ENCODE measurements at regions not wholly inside any gene's neighbourhood (a gene's known extent, or its start where the extent isn't known, plus 50 kb on each side); places are given as distances from the start of the nearest gene placed in this dataset.

- Histone ChIP-seq H3K4me1 (ENCODE audit: insufficient read depth, low read length, poor library complexity, severe bottlenecking) (no peaks in the 10 kb centered on the region), H3K36me3 (ENCODE audit: insufficient read depth, low read length) (no peaks in the 10 kb centered on the region), H3K4me3 (ENCODE audit: low read depth, low read length, poor library complexity, severe bottlenecking) (no peak overlapping the region), H3K4me2 (ENCODE audit: low read length) (no peak overlapping the region), H3K27ac (ENCODE audit: low read depth, low read length, poor library complexity, severe bottlenecking) (no peak overlapping the region), H3K79me2 (ENCODE audit: insufficient read depth, low read depth, low read length) (no peaks in the 10 kb centered on the region), H3K9me3 (ENCODE audit: low read length) (no peaks in the 10 kb centered on the region), H3K9me2 (ENCODE audit: insufficient read depth, low read length) (no peaks in the 10 kb centered on the region), H2AFZ (ENCODE audit: low read length) (no peak overlapping the region), H4K20me1 (ENCODE audit: insufficient read depth, low read length) (no peaks in the 10 kb centered on the region)
- DNase-seq (ENCODE audit: low spot score): no peak
- ChIA-PET CTCF (ENCODE audit: unreplicated experiment) (no interaction called here), POLR2A (no interaction called here)
- intact Hi-C loops (cut with micrococcal nuclease; ENCODE audit: unreplicated experiment): no loop called here
- TF ChIP-seq EZH2phosphoT487 (IDR thresholded peaks at IDR 0.05; ENCODE audit: borderline replicate concordance, low read depth, low read length): no peak
- no peak for TF ChIP-seq CTCF (conservative IDR thresholded peaks at IDR 0.05; ENCODE audit: low read length)
- no TSS peak for BruUV-seq (replicated peaks)
Measured at GRCh38 chr18:38718365-38718901, 1152.8 kb upstream of the CELF4 start.

GRCh38 chr18:38709122-38709521 is 1143.5 kb upstream of the CELF4 start:
- H2AFZ ChIP-seq (ENCODE audit: low read length): no peak overlapping the region
- no peak overlapping the region for H3K4me2 ChIP-seq (ENCODE audit: low read length)
- ChIA-PET POLR2A (no interaction called here), CTCF (ENCODE audit: unreplicated experiment) (no interaction called here)
- H3K79me2 ChIP-seq (ENCODE audit: insufficient read depth, low read depth, low read length): no peaks in the 10 kb centered on the region
- no TSS peak for BruUV-seq (replicated peaks)
- no peaks in the 10 kb centered on the region for H3K36me3 ChIP-seq (ENCODE audit: insufficient read depth, low read length)
- no peak overlapping the region for H3K27ac ChIP-seq (ENCODE audit: low read depth, low read length, poor library complexity, severe bottlenecking)
- intact Hi-C loops (cut with micrococcal nuclease; ENCODE audit: unreplicated experiment): no loop called here
- H3K9me3 ChIP-seq (ENCODE audit: low read length): no peaks in the 10 kb centered on the region
- H3K4me3 ChIP-seq (ENCODE audit: low read depth, low read length, poor library complexity, severe bottlenecking): no peak overlapping the region
- H4K20me1 ChIP-seq (ENCODE audit: insufficient read depth, low read length): no peaks in the 10 kb centered on the region
- no peaks in the 10 kb centered on the region for H3K9me2 ChIP-seq (ENCODE audit: insufficient read depth, low read length)
- no peak for DNase-seq (ENCODE audit: low spot score)
- no peak for TF ChIP-seq CTCF (conservative IDR thresholded peaks at IDR 0.05; ENCODE audit: low read length)
- TF ChIP-seq EZH2phosphoT487 (IDR thresholded peaks at IDR 0.05; ENCODE audit: borderline replicate concordance, low read depth, low read length): no peak
- no peaks in the 10 kb centered on the region for H3K4me1 ChIP-seq (ENCODE audit: insufficient read depth, low read length, poor library complexity, severe bottlenecking)

DNA sequence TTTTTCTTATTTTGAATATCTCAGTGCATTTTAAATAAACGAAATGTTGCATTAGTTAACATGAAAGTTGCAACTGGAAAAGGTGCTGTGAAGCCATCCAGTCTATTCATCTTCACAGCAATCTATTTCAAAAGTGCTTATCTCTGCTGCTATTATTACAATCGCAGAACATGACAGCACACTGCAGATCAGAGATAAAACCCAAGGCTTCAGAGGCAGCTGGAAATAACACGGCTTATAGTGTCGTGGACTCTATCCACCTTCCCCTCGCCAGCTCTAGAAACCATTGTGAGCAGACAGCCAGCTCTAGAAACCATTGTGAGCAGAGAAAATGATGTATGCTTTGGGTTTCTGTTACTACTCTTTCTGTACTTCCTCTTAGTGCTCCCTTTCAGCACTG is 1140.8 kb upstream of the CELF4 start:
- no peak overlapping the region for H2AFZ ChIP-seq (ENCODE audit: low read length)
- BruUV-seq (replicated peaks): no TSS peak
- POLR2A ChIA-PET: no interaction called here
- H3K4me3 ChIP-seq (ENCODE audit: low read depth, low read length, poor library complexity, severe bottlenecking): no peak overlapping the region
- TF ChIP-seq EZH2phosphoT487 (IDR thresholded peaks at IDR 0.05; ENCODE audit: borderline replicate concordance, low read depth, low read length) (no peak), CTCF (conservative IDR thresholded peaks at IDR 0.05; ENCODE audit: low read length) (no peak)
- H4K20me1 ChIP-seq (ENCODE audit: insufficient read depth, low read length): no peaks in the 10 kb centered on the region
- no peaks in the 10 kb centered on the region for H3K9me3 ChIP-seq (ENCODE audit: low read length)
- H3K4me1 ChIP-seq (ENCODE audit: insufficient read depth, low read length, poor library complexity, severe bottlenecking): no peaks in the 10 kb centered on the region
- no peak for DNase-seq (ENCODE audit: low spot score)
- no peaks in the 10 kb centered on the region for H3K79me2 ChIP-seq (ENCODE audit: insufficient read depth, low read depth, low read length)
- CTCF ChIA-PET (ENCODE audit: unreplicated experiment): no interaction called here
- H3K36me3 ChIP-seq (ENCODE audit: insufficient read depth, low read length): no peaks in the 10 kb centered on the region
- no peak overlapping the region for H3K27ac ChIP-seq (ENCODE audit: low read depth, low read length, poor library complexity, severe bottlenecking)
- H3K9me2 ChIP-seq (ENCODE audit: insufficient read depth, low read length): no peaks in the 10 kb centered on the region
- intact Hi-C loops (cut with micrococcal nuclease; ENCODE audit: unreplicated experiment): no loop called here
- H3K4me2 ChIP-seq (ENCODE audit: low read length): no peak overlapping the region
